Testis (tissue), 2 donors: ENCODE measurements at regions not wholly inside any gene's neighbourhood (a gene's known extent, or its start where the extent isn't known, plus 50 kb on each side); places are given as distances from the start of the nearest gene placed in this dataset.

Source experiments
- POLR2A ChIP-seq: fragments of 450-650 bp; IDR thresholded peaks from one replicate; pipeline ENCODE4 v1.6.1; 2017; ENCODE audit warnings: antibody characterized with exemption, mild to moderate bottlenecking, moderate library complexity
- TF ChIP-seq, protein P1 (sequence below), 3 experiments: fragments of 450-650 bp in 2 of 3; fragments of 200-600 bp in 1 of 3; sonication (generic) in 1 of 3; IDR thresholded peaks; one replicate each; pipeline ENCODE4 v1.5.1; 2016 to 2019; ENCODE audit warnings: antibody characterized with exemption in 3 of 3, mild to moderate bottlenecking in 2 of 3, moderate library complexity in 1 of 3

- TF ChIP-seq, protein P1, sequence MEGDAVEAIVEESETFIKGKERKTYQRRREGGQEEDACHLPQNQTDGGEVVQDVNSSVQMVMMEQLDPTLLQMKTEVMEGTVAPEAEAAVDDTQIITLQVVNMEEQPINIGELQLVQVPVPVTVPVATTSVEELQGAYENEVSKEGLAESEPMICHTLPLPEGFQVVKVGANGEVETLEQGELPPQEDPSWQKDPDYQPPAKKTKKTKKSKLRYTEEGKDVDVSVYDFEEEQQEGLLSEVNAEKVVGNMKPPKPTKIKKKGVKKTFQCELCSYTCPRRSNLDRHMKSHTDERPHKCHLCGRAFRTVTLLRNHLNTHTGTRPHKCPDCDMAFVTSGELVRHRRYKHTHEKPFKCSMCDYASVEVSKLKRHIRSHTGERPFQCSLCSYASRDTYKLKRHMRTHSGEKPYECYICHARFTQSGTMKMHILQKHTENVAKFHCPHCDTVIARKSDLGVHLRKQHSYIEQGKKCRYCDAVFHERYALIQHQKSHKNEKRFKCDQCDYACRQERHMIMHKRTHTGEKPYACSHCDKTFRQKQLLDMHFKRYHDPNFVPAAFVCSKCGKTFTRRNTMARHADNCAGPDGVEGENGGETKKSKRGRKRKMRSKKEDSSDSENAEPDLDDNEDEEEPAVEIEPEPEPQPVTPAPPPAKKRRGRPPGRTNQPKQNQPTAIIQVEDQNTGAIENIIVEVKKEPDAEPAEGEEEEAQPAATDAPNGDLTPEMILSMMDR (IDR thresholded peaks at IDR 0.05) = no peak
- no peak for TF ChIP-seq POLR2A
Measured at GRCh38 chr1:222404710-222405109, 143.2 kb downstream of the HHIPL2 start.
